Immature natural killer cell (primary cell): ENCODE measurements at regions not wholly inside any gene's neighbourhood (a gene's known extent, or its start where the extent isn't known, plus 50 kb on each side); places are given as distances from the start of the nearest gene placed in this dataset.
"Not testable (repeated sequence)": the region's sequence is repeated elsewhere in the genome, so short reads cannot be mapped to it uniquely, and the experiment has no call there.

ENCODE experiments used
- DNase-seq, 3 donors: peaks; one replicate each; pipeline ENCODE4 v3.0.0; 2022; ENCODE audit warnings: mixed read lengths in 1 of 3
- H3K27ac Mint-ChIP-seq, 6 donors: one replicate each; pipeline ENCODE4 v1.8.0; 2020; ENCODE audit warnings: mixed read lengths in 6 of 6, mild to moderate bottlenecking in 5 of 6, inconsistent platforms in 4 of 6, moderate library complexity in 3 of 6
- H3K27me3 Mint-ChIP-seq, 3 donors: one replicate each; pipeline ENCODE4 v1.8.0; 2020 to 2021; ENCODE audit warnings: low read depth in 3 of 3, mild to moderate bottlenecking in 3 of 3, mixed read lengths in 3 of 3, moderate library complexity in 3 of 3, inconsistent platforms in 1 of 3
- H3K36me3 Mint-ChIP-seq, 3 donors: one replicate each; pipeline ENCODE4 v1.8.0; 2020; ENCODE audit warnings: mixed read lengths in 3 of 3, inconsistent platforms in 2 of 3, mild to moderate bottlenecking in 2 of 3
- H3K4me1 Mint-ChIP-seq, 2 donors: one replicate each; pipeline ENCODE4 v1.8.0; 2020; ENCODE audit warnings: inconsistent platforms in 2 of 2, mild to moderate bottlenecking in 2 of 2, mixed read lengths in 2 of 2, moderate library complexity in 1 of 2
- H3K4me3 Mint-ChIP-seq, 5 donors: one replicate each; pipeline ENCODE4 v1.8.0; 2020; ENCODE audit warnings: mild to moderate bottlenecking in 5 of 5, mixed read lengths in 5 of 5, inconsistent platforms in 3 of 5, moderate library complexity in 3 of 5
- H3K9me3 Mint-ChIP-seq, 6 donors: one replicate each; pipeline ENCODE4 v1.8.0; 2020; ENCODE audit warnings: mild to moderate bottlenecking in 6 of 6, mixed read lengths in 6 of 6, inconsistent platforms in 4 of 6, moderate library complexity in 3 of 6

- Mint-ChIP-seq H3K36me3 (no peaks in the 10 kb centered on the region), H3K4me1 (no peaks in the 10 kb centered on the region), H3K9me3 (peaks cover 0 to 9% (median under 1%) of the 10 kb centered on the region in 6 donors), H3K4me3 (no peak overlapping the region), H3K27ac (no peak overlapping the region), H3K27me3 (peaks cover 0 to 5% (median 3%) of the 10 kb centered on the region in 3 donors)
- no peak for DNase-seq
These were observed 64.7 kb upstream of the CCDC39 start for GRCh38 chr3:180743813-180744590.

- no peak overlapping the region for H3K27ac Mint-ChIP-seq
- peaks cover 0 to 10% (median under 1%) of the 10 kb centered on the region in 6 donors for H3K9me3 Mint-ChIP-seq
- H3K27me3 Mint-ChIP-seq = peaks cover 0 to under 1% (median 0%) of the 10 kb centered on the region in 3 donors
- DNase-seq = no peak
- no peaks in the 10 kb centered on the region for H3K4me1 Mint-ChIP-seq
- H3K36me3 Mint-ChIP-seq = no peaks in the 10 kb centered on the region
- H3K4me3 Mint-ChIP-seq = no peak overlapping the region
These were observed 68.6 kb upstream of the CCDC39 start for GRCh38 chr3:180747805-180748361.

- DNase-seq = no peak
- H3K4me3 Mint-ChIP-seq = no peak overlapping the region
- peaks cover 0 to 6% (median under 1%) of the 10 kb centered on the region in 6 donors for H3K9me3 Mint-ChIP-seq
- H3K27me3 Mint-ChIP-seq = no peaks in the 10 kb centered on the region
- no peaks in the 10 kb centered on the region for H3K36me3 Mint-ChIP-seq
- H3K27ac Mint-ChIP-seq = no peak overlapping the region
- H3K4me1 Mint-ChIP-seq = no peaks in the 10 kb centered on the region
These were observed 70.0 kb upstream of the CCDC39 start for GRCh38 chr3:180749322-180749721.

- DNase-seq = no peak
- H3K9me3 Mint-ChIP-seq = peaks cover 0 to 6% (median under 1%) of the 10 kb centered on the region in 6 donors
- no peaks in the 10 kb centered on the region for H3K4me1 Mint-ChIP-seq
- no peaks in the 10 kb centered on the region for H3K36me3 Mint-ChIP-seq
- no peak overlapping the region for H3K27ac Mint-ChIP-seq
- no peak overlapping the region for H3K4me3 Mint-ChIP-seq
- H3K27me3 Mint-ChIP-seq = no peaks in the 10 kb centered on the region
These were observed 70.5 kb upstream of the CCDC39 start for GRCh38 chr3:180749796-180750195.

- Mint-ChIP-seq H3K27ac (no peak overlapping the region), H3K9me3 (peaks cover 0 to 10% (median under 1%) of the 10 kb centered on the region in 6 donors), H3K4me3 (no peak overlapping the region), H3K4me1 (no peaks in the 10 kb centered on the region), H3K36me3 (no peaks in the 10 kb centered on the region), H3K27me3 (peaks cover 0 to 4% (median 0%) of the 10 kb centered on the region in 3 donors)
- DNase-seq = no peak
These were observed 76.3 kb upstream of the CCDC39 start for GRCh38 chr3:180755556-180755955.

- H3K27ac Mint-ChIP-seq = no peak overlapping the region
- H3K4me1 Mint-ChIP-seq = no peaks in the 10 kb centered on the region
- no peak for DNase-seq
These were observed 83.6 kb upstream of the CCDC39 start for GRCh38 chr3:180762866-180763265.

GRCh38 chr3:180764481-180764880 is 85.2 kb upstream of the CCDC39 start:
- no peak for DNase-seq
- H3K27me3 Mint-ChIP-seq = peaks cover 0 to 3% (median 2%) of the 10 kb centered on the region in 3 donors
- no peaks in the 10 kb centered on the region for H3K36me3 Mint-ChIP-seq
- H3K4me3 Mint-ChIP-seq = no peak overlapping the region
- H3K9me3 Mint-ChIP-seq = peaks cover 3 to 7% (median 6%) of the 10 kb centered on the region in 6 donors
- H3K4me1 Mint-ChIP-seq = no peaks in the 10 kb centered on the region
- no peak overlapping the region for H3K27ac Mint-ChIP-seq

More at GRCh38 chr3:180762866-180763265, 83.6 kb upstream of the CCDC39 start:
- Mint-ChIP-seq H3K27me3 (peaks cover 0 to 3% (median 2%) of the 10 kb centered on the region in 3 donors), H3K4me3 (no peak overlapping the region), H3K9me3 (peaks cover 3 to 12% (median 6%) of the 10 kb centered on the region in 6 donors), H3K36me3 (no peaks in the 10 kb centered on the region)

- H3K4me1 Mint-ChIP-seq = no peaks in the 10 kb centered on the region
- no peak for DNase-seq
- H3K36me3 Mint-ChIP-seq = no peaks in the 10 kb centered on the region
- H3K27ac Mint-ChIP-seq = no peak overlapping the region
- H3K4me3 Mint-ChIP-seq = no peak overlapping the region
- peaks cover 0 to 1% (median 0%) of the 10 kb centered on the region in 3 donors for H3K27me3 Mint-ChIP-seq
- peaks cover 6 to 21% (median 12%) of the 10 kb centered on the region in 6 donors for H3K9me3 Mint-ChIP-seq
These were observed 91.3 kb upstream of the CCDC39 start for GRCh38 chr3:180770639-180771038.

- peaks cover 24 to 66% (median 41%) of the 10 kb centered on the region in 6 donors for H3K9me3 Mint-ChIP-seq
- H3K27ac Mint-ChIP-seq = no peak overlapping the region
- H3K4me3 Mint-ChIP-seq = no peak overlapping the region
- no peak for DNase-seq
- H3K27me3 Mint-ChIP-seq = no peaks in the 10 kb centered on the region
- H3K36me3 Mint-ChIP-seq = no peaks in the 10 kb centered on the region
- no peaks in the 10 kb centered on the region for H3K4me1 Mint-ChIP-seq
These were observed 97.1 kb upstream of the CCDC39 start for GRCh38 chr3:180776433-180776832.

- Mint-ChIP-seq H3K36me3 (no peaks in the 10 kb centered on the region), H3K27ac (no peak overlapping the region), H3K27me3 (no peaks in the 10 kb centered on the region), H3K4me1 (no peaks in the 10 kb centered on the region), H3K4me3 (no peak overlapping the region), H3K9me3 (peaks cover 22 to 40% (median 25%) of the 10 kb centered on the region in 6 donors)
- no peak for DNase-seq
These were observed 103.1 kb upstream of the CCDC39 start for GRCh38 chr3:180782195-180782984.

- DNase-seq, H3K27me3 Mint-ChIP-seq, H3K27ac Mint-ChIP-seq, H3K4me3 Mint-ChIP-seq, H3K4me1 Mint-ChIP-seq, H3K36me3 Mint-ChIP-seq: not testable (repeated sequence)
- H3K9me3 Mint-ChIP-seq = peaks cover 0 to 12% (median under 1%) of the 10 kb centered on the region in 6 donors
These were observed 106.9 kb upstream of the CCDC39 start for GRCh38 chr3:180786227-180786626.

- Mint-ChIP-seq H3K4me3 (no peak overlapping the region), H3K4me1 (no peaks in the 10 kb centered on the region), H3K27me3 (peaks cover 0 to 1% (median 0%) of the 10 kb centered on the region in 3 donors), H3K36me3 (no peaks in the 10 kb centered on the region), H3K9me3 (peaks cover 0 to 3% (median 0%) of the 10 kb centered on the region in 6 donors), H3K27ac (no peak overlapping the region)
- DNase-seq = no peak
These were observed 110.5 kb upstream of the CCDC39 start for GRCh38 chr3:180789774-180790173.

- H3K4me1 Mint-ChIP-seq = no peaks in the 10 kb centered on the region
- no peak for DNase-seq
- H3K27me3 Mint-ChIP-seq = peaks cover 0 to 7% (median 3%) of the 10 kb centered on the region in 3 donors
- no peaks in the 10 kb centered on the region for H3K36me3 Mint-ChIP-seq
- H3K4me3 Mint-ChIP-seq = no peak overlapping the region
- peaks cover 0 to 6% (median 0%) of the 10 kb centered on the region in 6 donors for H3K9me3 Mint-ChIP-seq
- H3K27ac Mint-ChIP-seq = no peak overlapping the region
These were observed 114.3 kb upstream of the FXR1 start for GRCh38 chr3:180798197-180798596.

- no peak overlapping the region for H3K4me3 Mint-ChIP-seq
- peaks cover 0 to 1% (median 1%) of the 10 kb centered on the region in 3 donors for H3K27me3 Mint-ChIP-seq
- H3K36me3 Mint-ChIP-seq = no peaks in the 10 kb centered on the region
- DNase-seq = no peak
- peaks cover 0 to under 1% (median 0%) of the 10 kb centered on the region in 6 donors for H3K9me3 Mint-ChIP-seq
- no peak overlapping the region for H3K27ac Mint-ChIP-seq
- no peaks in the 10 kb centered on the region for H3K4me1 Mint-ChIP-seq
These were observed 109.6 kb upstream of the FXR1 start for GRCh38 chr3:180802837-180803236.
